Hepatocyte (in vitro differentiated cells): ENCODE measurements at regions not wholly inside any gene's neighbourhood (a gene's known extent, or its start where the extent isn't known, plus 50 kb on each side); places are given as distances from the start of the nearest gene placed in this dataset.

ENCODE experiments used
- DNase-seq: peaks from one replicate; pipeline ENCODE4 v3.0.0-alpha.2; 2016; ENCODE audit warnings: low spot score
- H2AFZ ChIP-seq: fragments of 200-600 bp; sonication (generic); 2 replicates; pipeline ENCODE4 v1.6.0; 2016; ENCODE audit warnings: antibody characterized with exemption, mild to moderate bottlenecking
- H3K27ac ChIP-seq: fragments of 200-600 bp; sonication (generic); 2 replicates; pipeline ENCODE4 v1.5.1; 2016; ENCODE audit warnings: mild to moderate bottlenecking
- H3K27me3 ChIP-seq: fragments of 200-600 bp; sonication (generic); 2 replicates; pipeline ENCODE4 v1.6.1; 2016
- H3K36me3 ChIP-seq: fragments of 200-600 bp; sonication (generic); replicated peaks from 2 replicates; pipeline ENCODE4 v1.5.1; 2016; ENCODE audit warnings: low read depth; ENCODE audit not compliant: insufficient read depth
- H3K4me1 ChIP-seq: fragments of 200-600 bp; sonication (generic); 2 replicates; pipeline ENCODE4 v1.5.1; 2016; ENCODE audit warnings: mild to moderate bottlenecking, moderate library complexity; ENCODE audit not compliant: insufficient read depth
- H3K4me2 ChIP-seq: fragments of 200-600 bp; sonication (generic); 2 replicates; pipeline ENCODE4 v1.6.0; 2016
- H3K4me3 ChIP-seq: fragments of 200-600 bp; sonication (generic); 2 replicates; pipeline ENCODE4 v1.5.1; 2016; ENCODE audit warnings: mild to moderate bottlenecking
- H3K79me2 ChIP-seq: fragments of 200-600 bp; sonication (generic); 2 replicates; pipeline ENCODE4 v1.6.0; 2017; ENCODE audit warnings: mild to moderate bottlenecking
- H3K9me2 ChIP-seq: fragments of 200-600 bp; sonication (generic); replicated peaks from 2 replicates; pipeline ENCODE4 v1.6.0; 2017; ENCODE audit warnings: mild to moderate bottlenecking; ENCODE audit not compliant: insufficient read depth
- H3K9me3 ChIP-seq: fragments of 200-600 bp; sonication (generic); 2 replicates; pipeline ENCODE4 v1.5.1; 2016; ENCODE audit warnings: low read depth, mild to moderate bottlenecking
- H4K20me1 ChIP-seq: fragments of 200-600 bp; sonication (generic); 2 replicates; pipeline ENCODE4 v1.6.0; 2016; ENCODE audit warnings: mild to moderate bottlenecking; ENCODE audit not compliant: insufficient read depth, poor library complexity, severe bottlenecking
- EZH2 ChIP-seq: fragments of 200-600 bp; sonication (generic); IDR thresholded peaks from 2 replicates; pipeline ENCODE4 v1.6.1; 2016; ENCODE audit warnings: antibody characterized with exemption, mild to moderate bottlenecking, borderline replicate concordance
- EZH2phosphoT487 ChIP-seq: fragments of 200-600 bp; sonication (generic); IDR thresholded peaks from one replicate; pipeline ENCODE4 v1.6.1; 2018; ENCODE audit warnings: antibody characterized with exemption, mild to moderate bottlenecking, low read depth, moderate library complexity; ENCODE audit not compliant: unreplicated experiment, severe bottlenecking
- WGBS: methylation state at CpG from one replicate; pipeline ENCODE4 v1.1.6; 2016; ENCODE audit warnings: low lambda C conversion rate; ENCODE audit errors: missing lambda C conversion rate; 5-methylcytosine and 5-hydroxymethylcytosine counted together
- TF ChIP-seq, protein P1 (sequence below): fragments of 200-600 bp; sonication (generic); IDR thresholded peaks from 2 replicates; pipeline ENCODE4 v1.5.1; 2016; ENCODE audit warnings: antibody characterized with exemption, mild to moderate bottlenecking; ENCODE audit not compliant: poor library complexity

DNA sequence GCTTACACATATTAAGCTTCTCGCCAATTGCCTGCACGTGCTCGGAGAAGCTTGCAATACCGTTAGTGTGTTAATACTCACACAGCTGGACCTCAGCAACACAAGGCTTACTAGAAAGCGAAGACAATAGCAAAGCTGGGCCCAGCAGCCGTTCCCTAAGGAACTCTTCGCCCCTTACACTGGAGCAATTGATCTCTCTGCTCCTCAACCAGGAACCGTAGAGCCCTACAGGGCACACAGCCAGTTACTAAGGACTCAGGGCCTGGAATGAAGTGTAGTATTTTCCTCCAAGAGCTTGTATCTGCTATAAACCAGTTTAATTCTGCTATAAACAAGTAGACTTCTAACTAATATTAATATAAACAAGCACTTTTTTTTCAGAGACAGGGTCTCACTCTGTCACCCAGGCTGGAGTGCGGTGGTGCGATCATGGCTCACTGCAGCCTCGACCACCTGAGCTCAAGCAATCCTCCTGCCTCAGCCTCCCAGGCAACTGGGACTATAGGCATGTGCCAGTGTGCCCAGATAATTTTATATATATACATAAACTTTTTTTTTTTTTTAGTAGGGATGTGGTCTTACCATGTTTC, 67.0 kb upstream of the SIMC1 start:
- H3K4me1 ChIP-seq, result no peaks in the 10 kb centered on the region
- TF ChIP-seq, protein P1, sequence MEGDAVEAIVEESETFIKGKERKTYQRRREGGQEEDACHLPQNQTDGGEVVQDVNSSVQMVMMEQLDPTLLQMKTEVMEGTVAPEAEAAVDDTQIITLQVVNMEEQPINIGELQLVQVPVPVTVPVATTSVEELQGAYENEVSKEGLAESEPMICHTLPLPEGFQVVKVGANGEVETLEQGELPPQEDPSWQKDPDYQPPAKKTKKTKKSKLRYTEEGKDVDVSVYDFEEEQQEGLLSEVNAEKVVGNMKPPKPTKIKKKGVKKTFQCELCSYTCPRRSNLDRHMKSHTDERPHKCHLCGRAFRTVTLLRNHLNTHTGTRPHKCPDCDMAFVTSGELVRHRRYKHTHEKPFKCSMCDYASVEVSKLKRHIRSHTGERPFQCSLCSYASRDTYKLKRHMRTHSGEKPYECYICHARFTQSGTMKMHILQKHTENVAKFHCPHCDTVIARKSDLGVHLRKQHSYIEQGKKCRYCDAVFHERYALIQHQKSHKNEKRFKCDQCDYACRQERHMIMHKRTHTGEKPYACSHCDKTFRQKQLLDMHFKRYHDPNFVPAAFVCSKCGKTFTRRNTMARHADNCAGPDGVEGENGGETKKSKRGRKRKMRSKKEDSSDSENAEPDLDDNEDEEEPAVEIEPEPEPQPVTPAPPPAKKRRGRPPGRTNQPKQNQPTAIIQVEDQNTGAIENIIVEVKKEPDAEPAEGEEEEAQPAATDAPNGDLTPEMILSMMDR, result no peak
- no peak for TF ChIP-seq EZH2
- TF ChIP-seq EZH2phosphoT487, result no peak
- H3K9me3 ChIP-seq, result no peaks in the 10 kb centered on the region
- H3K27ac ChIP-seq, result no peak overlapping the region
- H3K27me3 ChIP-seq, result peaks cover 6% of the 10 kb centered on the region
- 76% methylated on average over 11 of the region's 11 CpGs for WGBS
- H3K9me2 ChIP-seq, result no peaks in the 10 kb centered on the region
- H3K79me2 ChIP-seq, result no peaks in the 10 kb centered on the region
- H3K4me3 ChIP-seq, result no peak overlapping the region
- no peak overlapping the region for H3K4me2 ChIP-seq
- no peak overlapping the region for H2AFZ ChIP-seq
- no peaks in the 10 kb centered on the region for H4K20me1 ChIP-seq
- DNase-seq, result no peak
- H3K36me3 ChIP-seq, result no peaks in the 10 kb centered on the region

DNA sequence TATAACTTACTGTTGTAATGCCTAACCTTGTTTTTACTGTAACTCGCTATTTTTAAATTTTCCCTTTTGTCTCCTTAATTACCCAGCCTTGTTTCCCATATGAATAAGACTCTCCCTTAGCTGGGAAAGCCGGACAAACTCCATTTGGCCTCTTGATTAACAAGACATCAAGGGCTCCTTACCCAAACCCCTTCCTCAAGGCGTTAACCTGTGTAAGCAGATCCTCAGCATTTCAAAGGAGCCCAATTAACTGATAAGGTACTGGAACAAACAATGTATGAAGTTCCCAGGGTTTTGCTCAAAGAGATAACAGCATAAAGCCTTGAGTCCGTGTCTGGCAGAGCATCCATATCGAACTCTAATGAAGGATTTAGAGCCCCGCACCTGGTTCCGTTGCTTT, 66.0 kb upstream of the SIMC1 start:
- no peaks in the 10 kb centered on the region for H3K9me3 ChIP-seq
- no peak overlapping the region for H3K4me3 ChIP-seq
- TF ChIP-seq EZH2phosphoT487 (no peak), EZH2 (no peak)
- TF ChIP-seq, protein P1, result no peak
- H3K27ac ChIP-seq, result no peak overlapping the region
- DNase-seq, result no peak
- H3K79me2 ChIP-seq, result no peaks in the 10 kb centered on the region
- H3K36me3 ChIP-seq, result no peaks in the 10 kb centered on the region
- H3K9me2 ChIP-seq, result no peaks in the 10 kb centered on the region
- no peak overlapping the region for H3K4me2 ChIP-seq
- H3K27me3 ChIP-seq, result peaks cover 6% of the 10 kb centered on the region
- no peak overlapping the region for H2AFZ ChIP-seq
- H3K4me1 ChIP-seq, result no peaks in the 10 kb centered on the region
- 28% methylated on average over 7 of the region's 7 CpGs for WGBS
- H4K20me1 ChIP-seq, result no peaks in the 10 kb centered on the region

- no peaks in the 10 kb centered on the region for H3K36me3 ChIP-seq
- WGBS, result 78% methylated on average over 7 of the region's 7 CpGs
- no peak overlapping the region for H3K27ac ChIP-seq
- H3K4me3 ChIP-seq, result no peak overlapping the region
- no peaks in the 10 kb centered on the region for H3K9me3 ChIP-seq
- no peak overlapping the region for H3K4me2 ChIP-seq
- no peaks in the 10 kb centered on the region for H4K20me1 ChIP-seq
- peaks cover 6% of the 10 kb centered on the region for H3K27me3 ChIP-seq
- H3K4me1 ChIP-seq, result no peaks in the 10 kb centered on the region
- no peak for DNase-seq
- no peak overlapping the region for H2AFZ ChIP-seq
- TF ChIP-seq EZH2phosphoT487 (no peak), EZH2 (no peak)
- TF ChIP-seq, protein P1, result no peak
- H3K79me2 ChIP-seq, result no peaks in the 10 kb centered on the region
- H3K9me2 ChIP-seq, result no peaks in the 10 kb centered on the region
Observed at GRCh38 chr5:176173647-176174046, 64.6 kb upstream of the SIMC1 start.
